ENCODE measurements at regions not wholly inside any gene's neighbourhood (a gene's known extent, or its start where the extent isn't known, plus 50 kb on each side); places are given as distances from the start of the nearest gene placed in this dataset.

- H3K9me3 ChIP-seq (replicated peaks; ENCODE audit: control insufficient read depth, insufficient read depth, low read length), result no peaks in the 10 kb centered on the region
- H3K27me3 ChIP-seq (replicated peaks in 1 of 2; ENCODE audit: control insufficient read depth in 2 of 2, insufficient read depth in 2 of 2, low read length in 1 of 2), result no peaks in the 10 kb centered on the region
- TF ChIP-seq ATF3 (IDR thresholded peaks at IDR 0.05; ENCODE audit: borderline replicate concordance, extremely low read depth, low read depth, low read length) (no peak), RFX5 (IDR thresholded peaks at IDR 0.05; ENCODE audit: low read depth, low read length) (no peak), SMAD1 (IDR thresholded peaks at IDR 0.05; ENCODE audit: low read depth, partially characterized antibody) (no peak), CREM (IDR thresholded peaks at IDR 0.05; ENCODE audit: low read depth) (no peak), SUPT20H (IDR thresholded peaks at IDR 0.05; ENCODE audit: borderline replicate concordance, control insufficient read depth, low read depth, low read length) (no peak), BCLAF1 (IDR thresholded peaks at IDR 0.05) (no peak), JUND (IDR thresholded peaks at IDR 0.05; ENCODE audit: low read depth, low read length) (no peak), MEF2A (IDR thresholded peaks at IDR 0.05; ENCODE audit: insufficient read depth, low read depth, low read length) (no peak), ELK1 (IDR thresholded peaks at IDR 0.05; ENCODE audit: low read depth, low read length) (no peak), HDGF (IDR thresholded peaks at IDR 0.05) (no peak), CBX3 (IDR thresholded peaks at IDR 0.05; ENCODE audit: borderline replicate concordance, low read depth) (no peak), MYB (IDR thresholded peaks at IDR 0.05; ENCODE audit: borderline replicate concordance, low read depth, low read length) (no peak), YY1 (IDR thresholded peaks at IDR 0.05; ENCODE audit: low read depth, low read length) (no peak), KLF5 (IDR thresholded peaks at IDR 0.05; ENCODE audit: partially characterized antibody) (no peak), HDAC6 (IDR thresholded peaks at IDR 0.05; ENCODE audit: unreplicated experiment) (no peak), IKZF2 (IDR thresholded peaks at IDR 0.05) (no peak), ZNF274 (IDR thresholded peaks at IDR 0.05; ENCODE audit: insufficient read depth, insufficient read length) (no peak), POLR2A (IDR thresholded peaks at IDR 0.05; ENCODE audit: low read depth, low read length) (no peak), ZSCAN29 (IDR thresholded peaks at IDR 0.05) (no peak)
- in situ Hi-C loops (cut with MboI) (no loop called here), intact Hi-C loops (cut with micrococcal nuclease; ENCODE audit: unreplicated experiment) (no loop called here)
- WGBS (ENCODE audit: insufficient coverage, insufficient replicate concordance, low lambda C conversion rate, missing lambda C conversion rate), result 48% methylated on average over 2 of the region's 2 CpGs
- no peaks in the 10 kb centered on the region for H4K20me1 ChIP-seq (ENCODE audit: control insufficient read depth, insufficient read depth)
- H3K9ac ChIP-seq (ENCODE audit: control insufficient read depth, insufficient read depth, low read length), result no peak overlapping the region
- DNase-seq (ENCODE audit: low read depth, low spot score) (no peak), ATAC-seq (no peak), FAIRE-seq (no peak)
- H3K4me2 ChIP-seq (ENCODE audit: control insufficient read depth, insufficient read depth), result no peak overlapping the region
- no TSS peak for BruUV-seq (replicated peaks)
- ChIA-PET CTCF (no interaction called here), POLR2A (no interaction called here), RAD21 (ENCODE audit: unreplicated experiment) (no interaction called here), SMC1A (ENCODE audit: uncharacterized antibody, unreplicated experiment) (no interaction called here)
- no peak overlapping the region for H3K27ac ChIP-seq (ENCODE audit: control insufficient read depth, insufficient read depth)
- no peaks in the 10 kb centered on the region for H3K36me3 ChIP-seq (ENCODE audit: control insufficient read depth in 2 of 2, insufficient read depth in 2 of 2, low read length in 1 of 2)
- no peak overlapping the region for H2AFZ ChIP-seq (ENCODE audit: control insufficient read depth, low read depth, low read length)
- H3K4me3 ChIP-seq, result no peak overlapping the region
- no peaks in the 10 kb centered on the region for H3K4me1 ChIP-seq (ENCODE audit: control insufficient read depth, insufficient read depth, low read length)
- no peaks in the 10 kb centered on the region for H3K79me2 ChIP-seq (ENCODE audit: control insufficient read depth, insufficient read depth, low read length)
Observed at GRCh38 chr2:217538719-217539118, 464.1 kb downstream of the TNS1 start.

Data from GM12878 (cell line).